SW480 (cell line): ENCODE measurements at regions not wholly inside any gene's neighbourhood (a gene's known extent, or its start where the extent isn't known, plus 50 kb on each side); places are given as distances from the start of the nearest gene placed in this dataset.

ENCODE experiments used
- DNase-seq: peaks from one replicate; pipeline ENCODE4 v3.0.0-alpha.2; 2016; ENCODE audit warnings: low spot score

DNA sequence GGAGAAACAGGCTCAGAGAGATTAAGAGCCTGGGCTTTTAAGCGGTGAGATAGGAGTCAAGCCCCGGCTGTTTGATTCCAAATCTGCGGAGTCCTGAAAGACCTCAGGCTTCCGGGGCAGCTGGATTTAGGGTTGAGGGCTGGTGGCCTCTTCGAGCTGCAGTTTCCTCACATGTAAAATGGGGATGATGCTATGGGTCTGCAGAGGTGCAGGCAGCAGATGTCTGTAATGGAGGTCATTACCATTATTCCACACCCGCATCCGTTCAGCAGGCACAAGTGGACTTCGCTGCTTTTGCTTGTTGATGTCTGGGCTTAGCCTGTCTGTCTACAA is 175.6 kb upstream of the HS6ST1 start:
- DNase-seq: no peak

DNA sequence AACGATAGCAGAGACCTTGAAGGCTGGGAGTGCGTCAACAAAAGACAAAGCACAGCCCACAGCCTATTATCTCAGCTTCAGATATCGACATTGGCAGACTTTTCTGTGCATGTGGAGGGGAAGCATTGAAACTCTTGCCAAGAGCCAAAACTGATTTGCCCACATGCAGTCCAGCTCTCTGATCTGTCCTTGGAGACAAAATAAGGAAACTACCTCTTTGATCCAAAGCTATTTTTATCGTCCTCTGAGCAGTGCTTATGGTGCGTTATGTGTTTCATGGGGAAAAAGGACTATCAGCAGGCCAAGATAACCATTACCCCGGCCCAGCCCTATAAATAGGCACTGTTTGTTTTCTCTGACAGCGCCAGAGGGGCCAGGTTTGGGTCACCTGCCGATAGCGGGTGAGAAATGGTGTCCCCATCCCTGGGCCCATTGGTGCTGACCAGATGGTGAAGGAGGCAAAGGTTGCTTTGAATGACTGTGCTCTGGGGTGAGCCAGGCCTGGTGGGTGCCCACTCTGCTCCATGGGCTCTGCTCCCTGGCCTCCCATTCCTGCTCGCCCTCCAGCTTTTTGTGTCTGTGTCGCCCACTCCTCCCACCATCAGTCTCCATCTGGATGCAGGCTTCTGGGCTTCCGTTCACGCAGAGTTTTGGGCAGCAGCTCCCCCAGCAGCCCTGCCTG is 176.1 kb upstream of the HS6ST1 start:
- DNase-seq: no peak

DNA sequence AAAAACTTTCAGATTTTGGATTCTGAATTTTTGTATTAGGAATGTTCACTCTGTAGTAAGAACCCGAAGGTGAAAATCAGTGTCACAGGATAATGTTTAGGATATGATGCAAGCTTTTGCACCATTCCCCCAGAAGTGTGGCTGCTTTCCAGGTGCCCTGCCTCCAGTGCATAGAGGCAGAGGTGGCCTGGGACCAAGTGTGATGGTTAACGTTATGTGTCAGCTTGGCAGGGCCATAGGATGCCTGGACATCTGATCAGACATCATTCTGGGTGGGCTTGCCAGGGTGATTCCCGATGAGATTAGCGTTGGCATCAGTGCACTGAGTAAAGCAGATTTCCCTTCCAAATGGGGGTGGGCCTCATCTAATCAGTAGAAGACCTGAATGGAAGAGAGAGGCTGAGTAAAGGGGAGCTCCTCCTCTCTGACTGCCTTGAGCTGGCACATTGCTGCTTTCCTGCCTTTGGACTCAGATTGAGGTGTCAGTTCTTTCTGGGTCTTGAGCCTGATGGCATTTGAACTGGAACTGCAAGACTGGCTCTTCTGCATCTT is 177.4 kb upstream of the HS6ST1 start:
- no peak for DNase-seq

DNA sequence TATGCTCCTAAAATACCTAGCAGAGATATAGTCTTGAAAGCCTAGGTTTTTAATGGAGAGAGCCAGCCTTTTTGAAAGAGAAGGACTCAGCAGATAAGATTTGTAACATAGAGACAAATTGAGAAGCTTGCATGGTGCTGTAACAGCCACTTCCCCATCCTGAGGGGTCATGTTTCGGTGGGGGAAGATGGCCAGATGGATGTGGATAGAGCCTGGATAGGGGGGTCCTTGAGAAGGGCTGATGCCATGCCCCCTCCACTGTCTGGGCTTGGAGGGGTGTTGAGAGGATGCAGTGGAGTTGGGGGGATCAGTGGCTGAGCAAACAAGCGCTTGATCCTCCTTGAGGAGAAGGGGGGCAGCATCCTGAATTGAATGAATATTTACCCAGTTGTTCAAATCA is 178.0 kb upstream of the HS6ST1 start:
- no peak for DNase-seq

DNA sequence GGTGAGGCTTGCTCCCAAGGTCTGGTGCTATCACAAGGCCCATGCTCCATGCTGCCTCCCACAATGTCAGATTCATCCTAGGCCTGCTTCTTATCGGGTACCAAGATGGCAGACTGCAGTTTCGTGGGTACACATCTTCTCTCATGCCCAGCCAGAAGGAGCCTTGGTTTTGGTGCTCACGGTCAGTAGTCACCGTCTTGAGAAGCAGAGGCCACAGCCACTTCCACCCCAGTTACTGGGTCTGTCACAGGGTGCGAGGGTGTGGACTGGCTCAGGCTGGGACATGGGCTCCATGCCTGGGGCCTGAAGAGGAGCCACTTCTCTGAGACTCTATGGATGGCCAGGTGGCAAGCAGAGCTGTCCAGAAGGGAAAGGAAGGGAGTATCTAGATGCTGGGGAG is 178.8 kb upstream of the HS6ST1 start:
- no peak for DNase-seq

DNA sequence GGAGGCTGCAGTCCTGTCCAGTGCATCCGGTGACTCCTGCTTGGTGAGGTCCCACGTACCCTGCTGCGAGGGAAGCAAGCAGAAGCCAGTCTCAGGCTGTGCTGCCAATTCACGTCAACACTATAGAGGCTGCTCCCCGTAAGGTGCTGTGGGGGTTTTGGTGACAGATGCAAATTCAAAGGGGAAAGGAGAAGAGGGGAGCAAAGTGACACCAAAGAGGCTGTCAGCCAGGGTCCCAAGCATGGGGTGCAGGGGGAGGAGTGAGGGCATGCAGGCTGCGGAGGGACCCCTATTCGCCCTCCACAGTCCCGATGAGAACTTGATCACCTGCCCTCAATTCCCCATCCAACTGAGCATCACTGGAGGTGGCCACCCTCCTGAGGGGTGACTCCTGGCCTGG is 179.4 kb upstream of the HS6ST1 start:
- no peak for DNase-seq

DNA sequence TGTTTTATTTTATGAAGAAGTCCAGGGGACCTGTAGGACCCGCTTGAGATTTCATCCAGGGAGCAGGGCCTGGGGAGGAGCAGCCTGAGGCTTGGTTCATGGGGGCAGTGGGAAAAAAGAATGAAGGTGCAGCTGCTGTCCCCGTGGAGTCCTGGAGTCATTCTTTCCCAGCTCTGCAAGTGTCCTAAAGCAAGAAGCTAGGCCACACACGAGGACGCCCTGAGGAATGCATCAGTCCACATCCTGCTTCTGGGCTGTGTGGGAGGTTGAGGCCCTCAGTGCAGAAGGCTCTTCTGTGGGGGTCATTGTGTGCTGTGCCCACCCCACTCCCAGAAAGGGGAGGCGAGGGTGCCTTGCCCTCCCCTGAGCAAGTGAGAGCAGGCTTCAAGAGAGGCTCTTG is 179.9 kb upstream of the HS6ST1 start:
- no peak for DNase-seq

DNA sequence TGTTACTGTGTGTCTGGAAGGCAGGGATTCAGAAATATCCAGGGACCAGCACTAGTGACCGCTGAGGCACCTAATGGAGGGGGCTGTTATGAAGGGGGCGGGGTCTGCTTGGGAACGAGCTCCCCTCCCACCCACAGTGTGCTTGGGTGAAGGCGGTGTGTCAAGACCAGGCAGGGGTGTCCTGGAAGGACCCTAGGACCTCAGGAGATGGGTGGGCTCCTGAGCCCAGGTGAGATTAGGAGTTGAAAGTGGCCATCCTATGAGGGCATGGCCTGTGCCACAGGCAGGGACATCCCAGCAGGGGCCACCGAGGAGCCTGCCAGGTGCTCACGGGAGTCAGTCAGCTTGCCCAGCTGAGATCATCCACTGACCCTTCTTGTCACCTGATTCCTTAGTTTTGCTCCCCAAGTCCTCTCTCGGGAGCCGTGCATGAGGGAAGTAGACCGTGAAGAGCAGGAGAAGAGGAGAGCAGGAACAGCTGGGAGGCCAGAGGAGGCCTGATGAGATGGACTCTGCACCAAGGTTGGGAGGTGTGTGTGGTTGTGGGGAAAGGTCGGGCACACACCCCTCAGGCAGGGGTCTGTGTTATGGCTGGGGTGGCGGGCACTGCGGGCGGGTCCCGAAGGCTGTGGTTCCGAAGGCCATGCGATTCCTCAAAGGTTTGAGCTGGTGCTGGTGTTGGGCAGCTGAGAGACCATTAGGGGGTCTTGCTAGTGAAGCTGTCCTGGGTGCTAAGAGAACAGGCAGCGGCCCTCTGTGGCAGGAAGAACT is 180.9 kb upstream of the HS6ST1 start:
- no peak for DNase-seq

DNA sequence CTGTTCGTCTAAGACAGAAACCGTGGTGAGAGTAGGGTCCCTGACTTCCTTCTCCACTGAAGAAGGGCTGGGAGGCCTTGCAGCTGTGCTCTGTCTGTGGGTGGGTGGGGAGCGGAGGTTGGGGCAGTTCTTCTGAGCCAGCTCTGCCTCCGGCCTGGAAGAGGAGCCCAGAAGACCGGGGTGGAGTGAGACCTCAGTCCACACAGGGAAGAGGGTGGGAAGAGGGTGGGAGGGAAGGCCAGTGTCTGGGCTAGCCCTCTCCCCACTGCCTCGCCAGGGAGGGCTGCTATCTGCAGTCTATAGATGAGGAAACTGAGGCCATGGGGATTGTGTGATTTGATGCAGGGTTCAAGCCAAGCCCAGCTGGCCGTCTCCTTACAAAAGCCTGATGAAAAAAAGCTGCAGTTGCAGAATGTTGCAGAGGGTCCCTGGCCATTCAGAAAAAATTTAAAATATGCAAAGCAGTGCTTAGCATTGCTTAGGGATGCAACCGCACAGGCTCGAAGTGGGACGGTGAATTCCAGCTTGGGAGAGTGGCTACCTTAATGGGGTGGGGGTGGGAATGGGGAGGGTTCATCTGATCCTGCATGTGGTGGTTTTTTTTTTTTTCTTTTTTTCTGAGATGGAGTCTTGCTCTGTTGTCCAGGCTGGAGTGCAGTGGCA is 181.6 kb upstream of the HS6ST1 start:
- DNase-seq: no peak

DNA sequence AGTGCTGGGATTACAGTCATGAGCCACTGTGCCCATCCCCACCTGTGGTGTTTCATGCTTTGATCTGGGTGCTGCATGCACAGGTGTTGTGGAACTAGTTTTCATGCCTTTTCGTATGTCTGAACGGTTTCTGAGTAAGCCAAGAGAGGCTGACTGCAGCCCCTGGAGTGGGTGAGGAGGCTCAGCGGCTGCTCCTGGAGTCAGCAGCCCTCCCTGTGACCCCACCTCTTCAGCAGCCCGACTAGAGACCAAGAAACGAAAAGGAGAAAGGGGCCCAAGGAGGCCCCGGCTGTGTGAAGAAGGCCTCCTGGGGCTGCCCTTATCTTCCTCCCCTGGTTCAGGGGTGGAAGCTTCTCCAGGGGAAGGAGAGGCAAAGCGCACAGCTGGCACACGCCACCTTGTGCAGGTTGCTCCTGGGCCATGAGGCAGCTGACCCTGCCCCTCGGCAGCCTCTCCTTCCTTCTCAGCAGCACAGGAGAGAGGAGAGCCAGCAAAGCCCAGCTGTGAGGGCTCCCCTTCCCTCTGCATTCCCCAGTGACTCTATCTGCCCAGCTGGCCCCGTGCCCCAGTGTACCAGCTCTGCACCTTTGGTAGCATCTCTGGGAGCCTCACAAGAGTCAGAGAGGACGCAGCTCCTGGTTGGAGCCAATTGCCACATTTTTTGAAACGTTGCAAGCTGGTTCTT is 182.5 kb upstream of the HS6ST1 start:
- no peak for DNase-seq

DNA sequence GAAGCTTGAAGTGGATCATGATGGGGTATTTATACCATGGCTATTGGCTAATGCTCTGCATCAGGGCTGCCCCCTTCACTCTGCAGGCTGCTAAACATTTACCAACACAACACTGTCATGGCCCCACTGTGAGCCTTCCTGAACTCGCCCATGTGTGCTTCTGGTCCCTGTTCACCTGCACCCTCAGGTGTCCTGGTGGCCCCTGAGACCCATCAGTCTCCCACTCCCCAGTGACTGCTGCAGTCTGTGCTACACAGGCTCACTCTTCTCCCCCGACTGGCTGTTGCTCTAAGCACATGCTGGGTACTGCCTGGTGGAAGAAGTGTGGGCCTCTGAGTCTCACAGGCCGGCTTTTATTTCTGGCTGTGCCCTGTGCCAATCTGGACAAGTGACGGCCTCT is 183.0 kb upstream of the HS6ST1 start:
- DNase-seq: no peak

DNA sequence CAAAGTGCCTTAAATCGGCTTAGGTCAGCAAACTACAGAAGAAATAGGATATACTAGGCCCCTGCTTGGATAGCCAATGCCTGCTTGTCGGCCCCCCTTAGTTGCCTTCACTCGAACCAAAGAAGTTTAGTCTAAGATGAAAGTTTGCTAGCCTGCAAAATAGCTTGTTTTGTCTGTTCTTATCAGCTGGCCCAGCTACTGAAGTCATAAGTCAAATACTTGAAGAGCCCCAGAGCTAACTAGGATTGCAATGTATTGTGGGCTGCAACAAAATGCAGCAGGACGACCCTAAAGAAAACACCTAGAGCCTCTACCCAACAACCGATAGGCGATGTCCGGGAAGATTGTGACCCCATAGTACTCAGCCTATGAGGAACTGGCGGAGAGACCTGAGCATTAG is 183.5 kb upstream of the HS6ST1 start:
- no peak for DNase-seq

DNA sequence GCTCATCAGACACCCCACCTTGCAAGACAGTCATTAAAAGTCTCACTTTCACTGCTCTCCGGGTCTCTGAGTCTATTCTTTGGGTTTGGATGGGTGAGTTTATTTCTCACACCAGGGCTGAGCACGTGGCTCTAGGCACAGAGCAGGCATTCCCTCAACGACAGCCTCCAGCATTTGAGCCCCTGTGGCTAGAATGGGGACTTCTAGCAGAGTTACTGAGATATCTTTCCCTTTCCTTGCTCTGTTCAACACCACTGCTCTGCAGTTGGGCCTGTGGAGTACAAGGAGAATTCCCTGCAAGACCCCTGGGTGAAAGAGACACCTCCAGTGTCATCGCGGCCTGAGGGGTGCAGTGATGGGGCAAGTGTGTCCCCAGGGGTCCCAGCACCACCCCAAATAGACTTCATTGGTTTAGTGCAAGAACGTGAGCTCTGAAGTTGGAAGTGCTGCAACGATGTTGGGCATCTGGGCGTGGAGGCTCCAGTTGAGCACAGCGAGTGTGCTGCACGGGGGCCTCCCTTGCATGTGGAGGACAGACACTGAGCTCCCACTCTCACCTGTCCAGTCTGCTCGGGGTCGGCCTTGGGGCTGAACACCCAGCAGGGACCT is 184.1 kb upstream of the HS6ST1 start:
- no peak for DNase-seq

DNA sequence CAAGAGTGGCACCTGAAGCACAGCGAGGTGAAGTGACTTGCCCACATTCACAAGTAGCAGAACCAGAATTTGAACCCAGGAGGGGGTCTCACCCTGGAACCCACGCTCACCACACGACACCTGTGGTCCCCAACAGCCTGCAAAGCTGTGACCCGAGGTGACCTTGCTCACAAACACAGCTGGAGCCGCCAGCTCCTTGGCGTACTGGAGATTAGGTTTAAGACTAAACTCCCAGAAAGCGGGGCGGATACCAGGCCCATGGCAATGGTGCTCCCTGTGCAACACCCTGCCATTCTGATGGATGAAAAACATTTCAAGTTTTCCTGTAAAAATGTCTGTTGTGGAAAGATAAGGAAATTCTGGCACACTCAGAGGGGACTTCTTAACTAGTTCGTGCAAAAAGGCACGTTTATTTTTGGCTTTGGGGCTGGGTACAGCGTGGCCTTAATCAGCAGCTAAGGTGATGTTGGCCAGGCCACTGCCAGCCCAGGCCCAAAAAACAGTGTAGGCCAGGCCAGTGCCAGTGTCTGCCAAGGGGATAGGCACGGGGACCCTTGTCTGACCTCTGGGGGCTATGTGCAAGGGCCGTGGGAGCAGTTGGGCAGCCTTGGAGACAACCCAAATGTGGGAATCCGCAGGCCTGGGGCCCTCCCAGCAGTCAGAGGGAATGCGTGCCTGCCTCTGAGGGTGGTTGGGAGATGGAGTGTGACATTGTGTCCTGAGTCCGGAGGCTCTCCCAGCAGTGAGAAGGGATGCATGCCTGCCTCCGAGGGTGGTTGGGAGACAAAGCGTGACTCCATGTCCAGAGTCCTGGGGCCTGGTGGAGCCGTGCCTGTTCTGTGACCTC is 185.0 kb upstream of the HS6ST1 start:
- no peak for DNase-seq

DNA sequence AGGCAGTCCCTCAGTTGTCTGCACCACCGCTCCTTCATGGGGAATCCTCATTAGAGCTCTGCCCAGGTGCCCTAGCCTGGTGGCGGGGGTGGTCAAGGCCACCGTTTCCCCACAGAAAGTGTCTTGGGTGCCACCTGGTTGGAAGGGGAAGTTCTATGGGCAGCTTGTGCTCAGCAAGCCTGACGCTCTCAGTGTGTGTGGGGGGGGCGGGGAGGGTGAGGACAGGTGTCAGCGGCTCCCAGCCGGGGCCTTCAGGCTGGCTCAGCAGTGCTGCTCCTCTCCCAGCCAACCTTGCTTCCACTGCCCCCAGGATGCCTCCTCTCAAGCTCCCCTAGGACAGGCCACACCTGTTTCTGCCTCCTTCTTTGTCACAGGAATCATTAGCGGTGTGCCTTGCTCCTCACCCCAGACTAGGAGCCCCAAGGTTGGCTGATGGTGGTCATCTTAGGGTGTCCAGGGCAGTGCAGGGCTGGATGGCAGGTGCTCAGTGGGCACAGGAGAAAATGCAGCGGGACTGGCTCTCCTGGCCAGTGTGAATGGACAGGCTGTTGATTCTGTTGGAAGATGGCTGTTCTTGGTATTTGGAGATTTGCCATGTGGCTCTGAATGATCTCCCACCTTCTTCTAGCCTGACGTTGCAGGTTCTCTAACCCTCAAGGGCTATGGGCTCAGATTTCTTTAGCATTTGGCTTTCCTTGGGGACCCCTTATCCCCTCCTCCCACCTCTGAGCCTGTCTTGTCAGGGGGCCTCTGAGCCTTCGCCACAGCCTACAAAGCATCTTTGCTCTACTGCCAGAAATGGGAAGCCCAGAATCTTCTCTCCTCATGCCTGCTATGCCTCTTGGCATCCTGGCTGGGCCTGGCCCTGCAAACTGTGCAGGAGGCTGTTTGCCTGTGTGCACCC is 185.8 kb upstream of the HS6ST1 start:
- no peak for DNase-seq

DNA sequence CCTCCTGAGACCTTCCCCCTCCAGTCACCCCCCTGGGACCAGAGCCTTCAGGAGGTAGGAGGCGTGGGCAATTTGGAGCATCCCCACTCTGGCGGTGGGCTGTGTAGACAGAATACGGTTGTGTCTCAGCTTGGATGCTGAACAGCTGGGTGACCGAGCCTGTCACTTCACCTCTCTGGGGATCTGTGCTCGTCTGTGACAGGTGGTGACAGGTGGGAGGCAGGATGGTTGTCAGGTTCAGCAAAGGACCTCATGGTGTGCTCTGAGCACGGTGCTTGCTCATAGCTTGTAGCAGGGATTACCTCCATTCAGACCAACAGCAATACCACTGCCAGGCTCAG is 186.5 kb upstream of the HS6ST1 start:
- no peak for DNase-seq

DNA sequence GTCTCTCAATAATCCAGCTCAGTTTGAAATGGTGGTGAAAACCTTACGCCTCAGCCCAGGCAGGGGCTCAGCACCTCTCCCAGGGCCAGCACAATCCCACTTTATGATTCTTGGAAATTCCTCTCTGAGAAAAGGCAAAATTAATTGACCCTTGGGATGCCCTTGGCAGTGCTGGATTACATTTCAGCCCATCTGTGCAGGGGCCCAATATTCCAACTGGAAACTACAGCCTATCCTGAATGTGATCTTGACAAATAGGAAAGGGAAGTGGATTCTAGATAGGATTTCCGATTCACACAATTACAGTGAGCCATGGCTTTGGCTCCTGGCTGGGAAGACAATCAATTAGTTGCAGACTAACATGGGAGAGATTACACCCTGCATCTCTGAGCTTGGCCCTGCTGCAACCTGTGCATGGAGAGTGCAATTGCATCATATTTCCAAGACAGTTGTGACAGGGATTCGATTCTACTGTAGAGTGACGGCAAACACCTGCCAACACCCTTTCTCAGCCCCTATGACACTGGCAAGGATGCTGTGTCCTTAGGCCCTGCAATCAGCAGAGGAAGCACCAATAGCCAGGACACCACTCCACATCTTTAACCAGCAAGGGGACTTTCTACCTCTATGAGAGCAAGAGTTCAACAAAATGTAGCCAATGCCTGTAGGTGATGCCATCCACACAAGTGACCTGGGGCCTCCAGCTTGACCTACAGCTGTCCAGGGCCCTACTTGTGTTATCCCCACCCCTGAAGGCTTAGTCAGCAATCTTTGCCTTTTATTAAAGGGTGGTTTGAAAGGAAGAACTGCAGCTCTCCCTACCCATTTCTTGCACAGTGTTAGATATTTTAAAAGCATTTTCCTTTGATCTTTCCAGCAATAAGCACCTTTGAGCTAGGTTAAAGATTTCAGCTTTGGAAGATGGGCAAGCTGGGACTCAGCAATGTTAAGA is 187.2 kb upstream of the HS6ST1 start:
- DNase-seq: no peak

DNA sequence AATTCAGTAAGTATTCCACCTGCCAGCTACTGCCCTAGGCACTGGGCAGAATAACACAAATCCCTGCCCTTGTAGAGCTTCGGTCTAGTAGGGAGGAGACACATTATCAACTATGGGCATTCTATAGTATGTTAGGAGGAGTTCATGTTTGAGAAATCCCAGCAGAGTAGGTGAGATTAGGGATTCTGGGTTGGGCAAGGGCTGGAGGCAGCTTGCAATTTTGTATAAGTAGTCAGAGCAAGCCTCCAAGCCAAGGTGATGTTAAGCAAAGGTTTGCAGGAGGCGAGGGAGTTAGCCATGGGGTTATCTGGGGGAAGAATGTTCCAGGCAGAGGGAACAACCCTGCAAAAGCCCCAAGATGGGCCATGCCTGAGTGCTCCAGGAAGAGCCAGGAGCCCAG is 187.9 kb upstream of the HS6ST1 start:
- DNase-seq: no peak
